HG03280 (cell line): ENCODE measurements at regions not wholly inside any gene's neighbourhood (a gene's known extent, or its start where the extent isn't known, plus 50 kb on each side); places are given as distances from the start of the nearest gene placed in this dataset.
A peak's percentile ranks its signal among the peaks of the same experiment; 100 is the strongest.

Source experiments
- ATAC-seq: cut with Tn5 transposase; IDR thresholded peaks from one replicate; pipeline ENCODE4 v1.9.1; 2021; ENCODE audit warnings: mild to moderate bottlenecking, moderate library complexity; ENCODE audit not compliant: unreplicated experiment

- ATAC-seq = no peak
These were observed 493.6 kb upstream of the AGTR1 start for GRCh38 chr3:148204131-148204530.

GRCh38 chr3:148205977-148206376 lies 491.7 kb upstream of the AGTR1 start:
- no peak for ATAC-seq

- no peak for ATAC-seq
These were observed 491.3 kb upstream of the AGTR1 start for GRCh38 chr3:148206446-148206845.

GRCh38 chr3:148208975-148209374 lies 488.7 kb upstream of the AGTR1 start:
- no peak for ATAC-seq

- ATAC-seq = no peak
These were observed 486.0 kb upstream of the AGTR1 start for GRCh38 chr3:148211725-148212124.

- no peak for ATAC-seq
These were observed 483.0 kb upstream of the AGTR1 start for GRCh38 chr3:148214705-148215104.

- ATAC-seq = no peak
These were observed 480.4 kb upstream of the AGTR1 start for GRCh38 chr3:148217317-148217716.

- ATAC-seq = no peak
These were observed 479.5 kb upstream of the AGTR1 start for GRCh38 chr3:148218222-148218621.

- no peak for ATAC-seq
These were observed 477.7 kb upstream of the AGTR1 start for GRCh38 chr3:148219999-148220398.

GRCh38 chr3:148221303-148221702 lies 476.4 kb upstream of the AGTR1 start:
- ATAC-seq = no peak

- no peak for ATAC-seq
These were observed 474.4 kb upstream of the AGTR1 start for GRCh38 chr3:148223266-148223665.

- no peak for ATAC-seq
These were observed 471.5 kb upstream of the AGTR1 start for GRCh38 chr3:148226246-148226645.

- ATAC-seq = no peak
These were observed 470.2 kb upstream of the AGTR1 start for GRCh38 chr3:148227534-148227933.

GRCh38 chr3:148229107-148229506 lies 468.6 kb upstream of the AGTR1 start:
- peak; percentile 47 for ATAC-seq

GRCh38 chr3:148230473-148230872 lies 467.2 kb upstream of the AGTR1 start:
- no peak for ATAC-seq

GRCh38 chr3:148232389-148232788 lies 465.3 kb upstream of the AGTR1 start:
- ATAC-seq = no peak

- ATAC-seq = no peak
These were observed 464.3 kb upstream of the AGTR1 start for GRCh38 chr3:148233403-148233802.

GRCh38 chr3:148234536-148234935 lies 463.2 kb upstream of the AGTR1 start:
- no peak for ATAC-seq

GRCh38 chr3:148235566-148235965 lies 462.1 kb upstream of the AGTR1 start:
- no peak for ATAC-seq

GRCh38 chr3:148238421-148238821 lies 459.3 kb upstream of the AGTR1 start:
- no peak for ATAC-seq

GRCh38 chr3:148240351-148240750 lies 457.4 kb upstream of the AGTR1 start:
- ATAC-seq = no peak

- ATAC-seq = no peak
These were observed 454.1 kb upstream of the AGTR1 start for GRCh38 chr3:148243609-148244008.

GRCh38 chr3:148246291-148246923 lies 451.3 kb upstream of the AGTR1 start:
- no peak for ATAC-seq
